GM18508 (cell line): ENCODE measurements at regions not wholly inside any gene's neighbourhood (a gene's known extent, or its start where the extent isn't known, plus 50 kb on each side); places are given as distances from the start of the nearest gene placed in this dataset.
"Not testable (repeated sequence)": the region's sequence is repeated elsewhere in the genome, so short reads cannot be mapped to it uniquely, and the experiment has no call there.

ENCODE experiments used
- ATAC-seq: cut with Tn5 transposase; IDR thresholded peaks from one replicate; pipeline ENCODE4 v1.9.1; 2021; ENCODE audit warnings: moderate number of reproducible peaks; ENCODE audit not compliant: insufficient read depth, unreplicated experiment

GRCh38 chr6:169085466-169085865 lies 168.2 kb downstream of the THBS2 start:
- no peak for ATAC-seq

DNA sequence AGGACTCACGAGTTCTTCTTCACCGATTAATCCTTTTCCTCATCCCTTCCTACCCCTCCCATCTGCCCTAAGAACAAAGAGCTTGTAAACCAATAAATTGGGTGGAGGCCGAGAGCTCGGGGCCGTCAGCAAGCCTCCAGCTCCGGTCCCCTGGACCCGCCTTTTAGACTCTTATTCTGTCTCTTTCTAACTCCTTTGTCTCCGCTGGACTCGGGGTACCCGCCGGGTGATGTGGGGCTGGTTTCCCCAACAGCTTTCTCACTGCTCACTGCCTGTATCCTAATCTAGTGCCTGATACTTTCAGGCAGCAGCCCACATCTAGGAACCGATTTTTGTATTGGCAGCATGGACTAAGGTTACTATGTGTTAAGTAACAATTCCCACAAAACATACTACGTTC lies 169.1 kb downstream of the THBS2 start:
- not testable (repeated sequence) for ATAC-seq

DNA sequence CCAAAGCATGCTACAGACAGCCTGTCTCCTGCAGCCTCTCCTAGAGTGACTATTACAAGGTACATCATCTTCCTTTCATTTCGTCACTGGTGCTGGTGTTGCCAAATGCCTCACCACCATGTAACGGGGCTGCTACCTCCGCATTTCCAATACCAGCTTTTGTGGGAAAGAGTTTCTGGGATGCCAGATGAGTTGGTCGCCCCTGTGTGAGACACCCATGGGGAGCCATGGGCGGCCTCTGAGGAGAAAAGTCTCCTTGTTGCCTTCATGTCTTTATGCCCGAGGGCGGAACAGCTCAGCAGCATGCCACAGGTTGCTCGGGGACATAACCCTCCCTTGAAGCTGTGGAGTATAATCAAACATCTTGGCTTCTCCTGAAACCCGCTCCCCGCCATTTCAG lies 169.6 kb downstream of the THBS2 start:
- ATAC-seq, result no peak

GRCh38 chr6:169083508-169083874 lies 170.2 kb downstream of the THBS2 start:
- ATAC-seq, result no peak

DNA sequence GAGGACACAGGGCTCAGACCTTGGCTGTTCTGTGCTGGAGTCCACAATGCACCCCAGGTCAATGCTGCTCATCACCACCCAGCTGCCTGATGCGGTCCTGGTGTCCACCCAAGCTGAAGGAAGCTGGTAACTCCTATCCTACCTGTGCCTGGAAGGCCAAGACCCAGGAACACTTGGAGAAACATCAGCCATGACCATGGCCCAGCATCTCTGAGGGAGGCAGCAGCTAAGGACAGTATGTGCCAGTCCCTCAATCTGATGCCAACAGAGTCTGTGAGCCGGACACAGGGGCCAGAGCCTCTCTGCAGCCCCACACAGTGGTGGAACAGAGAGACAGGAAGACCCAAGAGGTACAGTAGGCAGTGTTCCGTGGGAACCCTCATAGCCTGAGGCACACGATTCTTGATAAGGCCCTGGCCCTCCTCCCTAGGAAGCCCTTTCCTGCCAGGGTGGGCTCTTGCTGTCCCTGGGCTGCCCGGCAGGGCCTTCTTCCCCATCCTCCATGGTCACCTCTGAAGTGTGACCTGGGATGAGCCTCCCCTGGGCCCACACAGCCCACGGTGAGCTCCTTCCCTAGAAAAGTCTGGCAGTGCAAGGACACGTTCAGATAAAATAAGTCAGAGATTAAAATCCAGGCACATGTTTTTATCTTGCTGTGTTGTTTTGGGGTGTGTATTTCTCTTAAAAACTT lies 170.7 kb downstream of the THBS2 start:
- ATAC-seq, result no peak

DNA sequence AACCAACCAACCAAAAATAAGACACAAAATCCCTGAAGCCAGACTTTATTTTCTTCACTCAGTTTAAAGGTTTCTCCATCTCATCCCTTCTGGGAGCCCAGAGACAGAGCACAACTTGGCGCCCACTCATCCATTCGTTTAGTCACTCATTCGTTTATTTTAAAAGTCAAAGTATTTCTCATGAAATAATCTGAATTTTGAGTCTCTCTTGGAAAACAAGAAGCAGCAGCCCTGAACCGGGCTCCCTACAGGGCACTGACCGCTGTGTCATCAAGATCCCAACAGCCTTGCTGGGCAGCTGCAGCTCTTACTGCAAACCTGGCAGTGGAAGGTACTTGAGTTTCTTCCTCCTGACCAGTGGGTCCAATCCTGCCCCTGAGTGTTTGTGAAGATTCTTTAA lies 171.6 kb downstream of the THBS2 start:
- ATAC-seq, result no peak

DNA sequence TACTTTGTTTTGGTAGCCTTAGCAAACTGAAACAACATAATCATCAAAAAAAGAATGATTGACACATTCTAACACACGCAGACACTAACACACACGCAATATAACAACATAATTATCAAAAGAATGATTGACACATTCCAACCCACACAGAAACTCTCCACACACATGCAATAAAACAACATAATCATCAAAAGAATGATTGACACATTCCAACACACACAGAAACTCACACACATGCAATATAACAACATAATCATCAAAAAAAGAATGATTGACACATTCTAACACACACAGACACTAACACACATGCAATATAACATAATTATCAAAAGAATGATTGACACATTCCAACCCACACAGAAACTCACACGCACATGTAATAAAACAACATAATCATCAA lies 172.4 kb downstream of the THBS2 start:
- ATAC-seq, result no peak

DNA sequence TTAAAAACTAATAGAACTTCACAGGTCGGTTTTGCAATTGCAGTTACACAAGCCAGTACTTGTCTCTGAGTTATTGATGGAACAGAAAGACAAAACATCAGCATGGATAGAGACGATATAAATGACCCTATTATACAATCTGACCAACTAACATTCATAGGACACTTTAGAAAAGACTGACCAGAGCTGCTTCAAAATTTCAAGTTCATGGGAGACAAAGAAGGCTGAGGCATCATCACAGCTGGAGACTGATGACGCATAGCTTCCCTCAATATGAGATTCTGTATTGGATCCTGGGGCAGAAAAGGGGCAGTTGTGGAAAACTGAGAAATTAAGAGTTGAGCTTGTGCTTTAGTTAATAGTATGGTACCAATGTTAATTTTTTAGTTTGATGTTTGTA lies 174.0 kb downstream of the THBS2 start:
- no peak for ATAC-seq

DNA sequence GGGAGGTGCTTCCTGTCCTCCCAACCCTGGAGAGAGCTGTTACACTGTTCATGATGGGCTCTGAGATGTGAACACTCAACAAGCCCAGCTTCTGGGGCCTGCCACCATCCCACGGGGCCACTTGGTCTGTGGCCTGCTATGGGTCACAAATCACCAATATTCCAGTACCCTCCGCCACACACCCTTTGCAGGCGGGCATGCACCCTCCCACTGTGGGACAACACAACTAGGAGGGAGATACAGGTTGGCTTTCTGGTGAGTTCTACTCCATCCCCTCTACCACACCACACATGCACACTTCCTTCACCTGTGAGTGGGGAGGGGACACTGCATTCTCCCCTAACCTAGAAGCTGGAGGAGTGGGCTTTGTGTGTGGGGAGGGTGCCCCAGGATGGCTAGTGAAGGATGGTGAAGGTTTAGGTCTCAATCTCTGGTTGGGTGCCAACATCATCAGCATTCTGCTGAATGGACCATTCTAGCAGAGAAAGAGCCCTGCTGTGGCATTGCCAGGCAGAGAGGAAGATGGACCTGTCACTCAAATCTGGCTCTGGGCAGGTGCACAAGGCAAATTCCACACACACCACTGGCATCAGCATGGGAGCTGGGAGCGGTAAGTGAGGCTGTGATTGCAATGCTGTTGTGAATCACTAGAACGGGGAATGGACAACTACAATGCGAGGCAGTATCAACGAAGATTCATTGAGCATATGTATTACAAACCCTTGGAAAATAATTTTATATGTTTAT lies 175.1 kb downstream of the THBS2 start:
- no peak for ATAC-seq

GRCh38 chr6:169075915-169076654 lies 177.6 kb downstream of the THBS2 start:
- ATAC-seq, result no peak

- no peak for ATAC-seq
Measured at GRCh38 chr6:169075211-169075914, 178.3 kb downstream of the THBS2 start.

DNA sequence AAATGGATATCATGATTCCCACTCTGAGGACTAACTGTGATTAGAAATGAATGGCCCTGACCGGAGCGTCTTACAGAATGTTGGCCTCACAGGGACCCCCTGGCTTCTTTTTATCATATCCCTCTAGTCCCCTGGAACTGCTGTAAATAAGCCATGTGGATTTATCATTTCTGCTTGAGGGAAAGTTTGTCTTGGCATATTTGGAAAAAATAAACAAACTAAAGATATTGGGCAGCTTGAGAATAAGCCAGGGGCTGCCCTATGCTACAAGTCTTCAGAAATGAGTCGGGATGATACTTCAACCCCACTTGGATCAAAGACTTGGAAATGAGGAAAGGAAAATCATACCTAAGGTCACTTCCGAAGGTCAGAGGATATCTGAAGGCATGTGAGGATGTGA lies 179.1 kb downstream of the THBS2 start:
- no peak for ATAC-seq

DNA sequence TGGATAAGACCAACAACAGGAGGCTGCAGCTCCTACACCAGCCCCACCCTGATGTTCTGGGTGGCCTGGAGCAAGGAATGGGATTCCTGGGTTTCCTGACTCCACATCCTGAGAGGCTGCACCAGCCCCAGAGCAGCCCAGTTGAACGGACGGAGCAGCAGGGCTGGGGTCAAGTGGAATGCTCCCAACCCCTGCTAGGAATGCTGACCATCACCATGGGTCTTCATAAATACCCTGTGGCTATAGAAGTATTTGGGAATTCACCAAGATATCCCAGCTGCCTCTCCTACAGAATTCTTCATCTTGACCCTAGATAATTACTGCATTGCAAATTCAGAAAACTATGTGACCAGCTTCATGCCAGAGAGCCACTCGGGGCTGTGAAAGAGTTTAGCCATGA lies 180.3 kb downstream of the THBS2 start:
- ATAC-seq, result no peak

DNA sequence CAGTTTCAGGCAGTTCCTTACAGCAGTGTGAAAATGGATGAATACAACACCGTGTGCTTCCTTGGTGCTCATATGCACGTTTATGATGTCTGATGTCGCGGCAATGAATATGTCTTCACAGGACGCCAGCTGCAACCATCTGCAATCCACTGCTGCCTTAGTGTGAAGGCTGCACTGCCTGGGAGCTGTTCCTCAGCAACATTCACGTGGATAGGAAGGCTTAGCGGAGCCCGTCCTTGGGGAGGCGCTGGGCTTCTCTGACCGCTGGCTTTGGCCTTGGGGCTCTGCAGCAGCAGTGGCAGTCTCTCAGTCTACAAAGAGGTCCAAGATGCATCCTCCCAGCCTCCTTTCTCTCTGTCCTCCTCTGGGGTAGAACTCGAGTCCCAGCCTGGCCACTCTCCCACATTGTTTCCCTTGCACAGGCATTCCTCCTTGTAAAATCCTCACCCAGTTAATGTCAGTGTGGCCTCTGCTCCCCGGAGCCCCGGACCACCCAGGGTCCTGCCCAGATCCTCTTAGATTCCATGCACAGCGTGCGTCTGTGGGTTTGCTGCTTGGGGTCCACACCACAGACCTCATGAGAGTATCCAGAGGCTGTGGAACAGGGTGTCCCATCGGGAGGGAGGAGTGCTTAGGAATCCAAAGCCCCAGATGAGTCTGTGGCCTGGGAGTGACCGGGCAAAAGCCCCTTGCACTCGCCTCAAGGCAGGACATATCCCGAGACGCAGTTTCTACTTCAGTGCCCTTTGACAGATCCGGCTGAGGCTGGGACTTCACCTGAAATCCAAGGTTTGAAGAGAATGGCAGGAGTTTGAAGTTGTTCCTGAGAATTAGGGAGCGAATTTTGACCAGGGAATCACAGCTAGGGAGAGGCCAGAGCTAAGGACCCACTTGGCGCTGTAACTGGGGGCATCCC lies 181.3 kb downstream of the THBS2 start:
- ATAC-seq, result no peak

- no peak for ATAC-seq
Measured at GRCh38 chr6:169071394-169071793, 182.3 kb downstream of the THBS2 start.

DNA sequence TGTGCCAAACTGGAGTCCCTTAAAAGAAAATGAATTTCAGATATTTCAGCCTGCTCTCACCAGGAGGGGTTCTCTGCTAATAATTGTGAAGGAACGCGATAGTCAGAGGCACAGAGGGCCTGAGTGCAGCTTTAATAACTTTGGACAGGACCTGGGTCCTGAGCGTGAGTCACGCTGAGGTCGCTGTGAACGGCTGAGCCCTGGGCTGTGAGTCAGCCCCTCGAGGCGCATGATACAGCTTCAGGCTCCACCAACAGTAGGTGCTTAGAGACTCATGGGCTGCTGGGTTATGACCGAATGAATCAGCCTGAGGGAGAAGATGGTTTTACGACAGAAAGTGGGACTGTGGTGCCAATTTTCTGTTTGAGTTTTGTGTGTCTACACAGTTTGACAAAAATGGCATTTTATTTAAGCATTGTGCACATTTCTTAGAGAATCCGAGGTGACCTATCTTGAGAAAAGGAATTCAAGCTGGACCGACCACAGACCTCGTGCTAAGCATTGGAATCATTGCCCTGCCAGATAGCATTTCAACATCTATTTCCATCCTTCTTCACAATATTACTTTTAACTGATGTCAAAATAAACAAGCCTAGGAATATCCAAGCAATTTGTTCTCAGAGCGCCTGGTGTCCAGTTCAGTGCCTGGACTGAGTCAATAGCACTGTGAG lies 183.0 kb downstream of the THBS2 start:
- ATAC-seq, result no peak

GRCh38 chr6:169069356-169069755 lies 184.3 kb downstream of the THBS2 start:
- ATAC-seq, result no peak

DNA sequence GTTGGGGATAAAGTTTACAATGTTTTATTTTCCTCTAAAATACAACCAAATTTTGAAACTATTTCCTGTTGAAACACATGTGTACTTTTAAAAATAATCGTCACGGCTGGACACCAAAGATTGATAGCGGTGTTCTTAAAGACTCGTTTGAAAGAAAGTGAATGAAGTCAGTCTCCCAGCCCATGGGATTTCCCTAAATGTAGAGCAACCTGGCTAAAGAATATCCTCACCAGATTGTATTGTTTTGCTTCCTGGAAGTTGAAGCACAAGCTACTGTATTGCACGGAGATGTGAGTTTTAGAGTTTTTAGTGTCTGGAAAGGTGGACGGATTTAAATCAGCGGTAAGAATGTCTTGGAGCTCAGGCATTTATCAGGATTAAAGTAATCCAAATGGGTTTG lies 189.5 kb downstream of the THBS2 start:
- ATAC-seq, result no peak

- no peak for ATAC-seq
Measured at GRCh38 chr6:169062272-169062671, 191.4 kb downstream of the THBS2 start.
